ENCODE measurements at regions not wholly inside any gene's neighbourhood (a gene's known extent, or its start where the extent isn't known, plus 50 kb on each side); places are given as distances from the start of the nearest gene placed in this dataset.

- no peak overlapping the region for H3K4me3 ChIP-seq (replicated peaks; ENCODE audit: insufficient read depth, low read length)
- H3K27me3 ChIP-seq (ENCODE audit: insufficient read depth, poor library complexity, severe bottlenecking), result peaks cover 3% of the 10 kb centered on the region
- TF ChIP-seq REST (IDR thresholded peaks at IDR 0.05; ENCODE audit: insufficient replicate concordance, low read depth), result no peak
- TF ChIP-seq CTCF (IDR thresholded peaks at IDR 0.05; ENCODE audit: insufficient read depth, low read length), result no peak
- TF ChIP-seq SPI1 (IDR thresholded peaks at IDR 0.05; ENCODE audit: borderline replicate concordance, low read depth), result no peak; the same call in 1 of the 2 replicates
- no peak for TF ChIP-seq GABPA (IDR thresholded peaks at IDR 0.05; ENCODE audit: low read depth)
- no peak for TF ChIP-seq POLR2AphosphoS5 (IDR thresholded peaks at IDR 0.05; ENCODE audit: low read depth)
- H3K27ac ChIP-seq (replicated peaks), result no peak overlapping the region
- DNase-seq (ENCODE audit: low read depth in 1 of 2, low spot score in 1 of 2), result no peak
Measured at GRCh38 chr1:81369833-81370232, 430.9 kb upstream of the ADGRL2 start.

GRCh38 chr1:81366173-81366572 lies 434.6 kb upstream of the ADGRL2 start:
- Histone ChIP-seq H3K4me3 (replicated peaks; ENCODE audit: insufficient read depth, low read length) (no peak overlapping the region), H3K27ac (replicated peaks) (no peak overlapping the region)

GRCh38 chr1:81364088-81364487 lies 436.6 kb upstream of the ADGRL2 start:
- no peak for TF ChIP-seq GABPA (IDR thresholded peaks at IDR 0.05; ENCODE audit: low read depth)
- no peak for TF ChIP-seq POLR2AphosphoS5 (IDR thresholded peaks at IDR 0.05; ENCODE audit: low read depth)
- TF ChIP-seq REST (IDR thresholded peaks at IDR 0.05; ENCODE audit: insufficient replicate concordance, low read depth), result no peak
- TF ChIP-seq CTCF (IDR thresholded peaks at IDR 0.05; ENCODE audit: insufficient read depth, low read length), result no peak
- TF ChIP-seq SPI1 (IDR thresholded peaks at IDR 0.05; ENCODE audit: borderline replicate concordance, low read depth), result no peak
- no peak for DNase-seq (ENCODE audit: low read depth in 1 of 2, low spot score in 1 of 2)
- H3K27me3 ChIP-seq (ENCODE audit: insufficient read depth, poor library complexity, severe bottlenecking), result no peaks in the 10 kb centered on the region
- H3K4me3 ChIP-seq (replicated peaks; ENCODE audit: insufficient read depth, low read length), result no peak overlapping the region
- no peak overlapping the region for H3K27ac ChIP-seq (replicated peaks)

More at GRCh38 chr1:81366173-81366572, 434.6 kb upstream of the ADGRL2 start:
- no peak for DNase-seq (ENCODE audit: low read depth in 1 of 2, low spot score in 1 of 2)
- TF ChIP-seq POLR2AphosphoS5 (IDR thresholded peaks at IDR 0.05; ENCODE audit: low read depth) (no peak), SPI1 (IDR thresholded peaks at IDR 0.05; ENCODE audit: borderline replicate concordance, low read depth) (no peak), GABPA (IDR thresholded peaks at IDR 0.05; ENCODE audit: low read depth) (no peak)
- no peaks in the 10 kb centered on the region for H3K27me3 ChIP-seq (ENCODE audit: insufficient read depth, poor library complexity, severe bottlenecking)

- Histone ChIP-seq H3K4me3 (replicated peaks; ENCODE audit: insufficient read depth, low read length) (no peak overlapping the region), H3K27ac (replicated peaks) (no peak overlapping the region), H3K27me3 (ENCODE audit: insufficient read depth, poor library complexity, severe bottlenecking) (peaks cover 4% of the 10 kb centered on the region)
- no peak for TF ChIP-seq REST (IDR thresholded peaks at IDR 0.05; ENCODE audit: insufficient replicate concordance, low read depth)
- no peak for TF ChIP-seq CTCF (IDR thresholded peaks at IDR 0.05; ENCODE audit: insufficient read depth, low read length)
- TF ChIP-seq POLR2AphosphoS5 (IDR thresholded peaks at IDR 0.05; ENCODE audit: low read depth), result no peak
- no peak for TF ChIP-seq SPI1 (IDR thresholded peaks at IDR 0.05; ENCODE audit: borderline replicate concordance, low read depth)
- TF ChIP-seq GABPA (IDR thresholded peaks at IDR 0.05; ENCODE audit: low read depth), result no peak
- DNase-seq (ENCODE audit: low read depth in 1 of 2, low spot score in 1 of 2), result no peak
Measured at GRCh38 chr1:81358151-81358550, 442.6 kb upstream of the ADGRL2 start.
